GM12873 (cell line): ENCODE measurements at regions not wholly inside any gene's neighbourhood (a gene's known extent, or its start where the extent isn't known, plus 50 kb on each side); places are given as distances from the start of the nearest gene placed in this dataset.

ENCODE experiments used
- CTCF ChIP-seq: IDR thresholded peaks from 2 replicates; pipeline ENCODE4 v1.5.1; 2012; ENCODE audit warnings: low read depth, mild to moderate bottlenecking, moderate library complexity, low read length, control low read depth; ENCODE audit not compliant: insufficient read depth; ENCODE audit errors: missing control alignments

GRCh38 chr2:239678666-239679296 lies 278.0 kb upstream of the HDAC4 start:
- no peak for TF ChIP-seq CTCF

- no peak for TF ChIP-seq CTCF
Measured at GRCh38 chr2:239678186-239678490, 277.3 kb upstream of the HDAC4 start.

- no peak for TF ChIP-seq CTCF
Measured at GRCh38 chr2:239677453-239678185, 276.8 kb upstream of the HDAC4 start.

- TF ChIP-seq CTCF: no peak
Measured at GRCh38 chr2:239676716-239677452, 276.1 kb upstream of the HDAC4 start.

GRCh38 chr2:239675826-239676715 lies 275.3 kb upstream of the HDAC4 start:
- no peak for TF ChIP-seq CTCF

GRCh38 chr2:239674981-239675825 lies 274.4 kb upstream of the HDAC4 start:
- no peak for TF ChIP-seq CTCF
